OCI-LY1 (cell line): ENCODE measurements at regions not wholly inside any gene's neighbourhood (a gene's known extent, or its start where the extent isn't known, plus 50 kb on each side); places are given as distances from the start of the nearest gene placed in this dataset.

Experiments
- H2AFZ ChIP-seq: fragments of 200-600 bp; sonication (generic), shearing (Covaris generic); 2 replicates; pipeline ENCODE4 v1.6.0; 2014; ENCODE audit warnings: antibody characterized with exemption, mild to moderate bottlenecking, low read length
- H3F3A ChIP-seq: fragments of 200-600 bp; sonication (generic), shearing (Covaris generic); 2 replicates; pipeline ENCODE4 v1.6.0; 2014; ENCODE audit warnings: mild to moderate bottlenecking, antibody characterized with exemption, low read length, moderate library complexity; ENCODE audit not compliant: insufficient read depth
- H3K27ac ChIP-seq: fragments of 200-600 bp; sonication (generic); 2 replicates; pipeline ENCODE4 v1.5.1; 2014; ENCODE audit warnings: low read length, mixed run types, mild to moderate bottlenecking, low read depth; ENCODE audit not compliant: poor library complexity, severe bottlenecking
- H3K27me3 ChIP-seq: fragments of 200-600 bp; sonication (generic); 2 replicates; pipeline ENCODE4 v1.6.0; 2014; ENCODE audit warnings: antibody characterized with exemption, mild to moderate bottlenecking, low read length, moderate library complexity; ENCODE audit not compliant: insufficient read depth
- H3K36me3 ChIP-seq: fragments of 200-600 bp; sonication (generic); 2 replicates; pipeline ENCODE4 v1.6.1; 2014; ENCODE audit warnings: mild to moderate bottlenecking, antibody characterized with exemption, low read length, moderate library complexity, mixed read lengths; ENCODE audit not compliant: insufficient read depth
- H3K4me1 ChIP-seq: fragments of 200-600 bp; sonication (generic); 2 replicates; pipeline ENCODE4 v1.5.1; 2014; ENCODE audit warnings: mild to moderate bottlenecking, low read length, moderate library complexity; ENCODE audit not compliant: insufficient read depth, severe bottlenecking
- H3K4me2 ChIP-seq: fragments of 200-600 bp; sonication (generic), shearing (Covaris generic); 2 replicates; pipeline ENCODE4 v1.6.1; 2014; ENCODE audit warnings: low read length
- H3K4me3 ChIP-seq: fragments of 200-600 bp; sonication (generic); 2 replicates; pipeline ENCODE4 v1.5.1; 2014; ENCODE audit warnings: low read length, low read depth, mild to moderate bottlenecking, mixed read lengths; ENCODE audit not compliant: poor library complexity, severe bottlenecking
- H3K79me2 ChIP-seq: fragments of 200-600 bp; shearing (Covaris generic); 2 replicates; pipeline ENCODE4 v1.6.1; 2016; ENCODE audit warnings: mixed run types, low read length, mixed read lengths; ENCODE audit not compliant: insufficient read depth
- H3K9ac ChIP-seq: fragments of 200-600 bp; sonication (generic), shearing (Covaris generic); 2 replicates; pipeline ENCODE4 v1.6.1; 2014; ENCODE audit warnings: mild to moderate bottlenecking, low read length, mixed read lengths
- H3K9me2 ChIP-seq: fragments of 200-600 bp; sonication (generic), shearing (Covaris generic); 2 replicates; pipeline ENCODE4 v1.6.1; 2014; ENCODE audit warnings: low read depth, mild to moderate bottlenecking, low read length, mixed read lengths
- H3K9me3 ChIP-seq: fragments of 200-600 bp; shearing (Covaris generic); 2 replicates; pipeline ENCODE4 v1.6.1; 2014; ENCODE audit warnings: low read length, mixed read lengths
- H4K20me1 ChIP-seq: fragments of 200-600 bp; sonication (generic), shearing (Covaris generic); 2 replicates; pipeline ENCODE4 v1.6.0; 2016; ENCODE audit warnings: mild to moderate bottlenecking, low read length; ENCODE audit not compliant: insufficient read depth
- CTCF ChIP-seq: fragments of 200-600 bp; sonication (generic), shearing (Covaris generic); IDR thresholded peaks from 2 replicates; pipeline ENCODE4 v1.5.1; 2017; ENCODE audit warnings: mild to moderate bottlenecking, antibody characterized with exemption, low read length, moderate library complexity, mixed read lengths
- EZH2 ChIP-seq: fragments of 200-600 bp; sonication (generic), shearing (Covaris generic); IDR thresholded peaks from 2 replicates; pipeline ENCODE4 v1.8.0; 2017; ENCODE audit warnings: borderline replicate concordance, mixed run types, mild to moderate bottlenecking, antibody characterized with exemption, low read length, moderate library complexity, mixed read lengths

GRCh38 chr11:22926341-22926740, 66.1 kb upstream of the CCDC179 start:
- no peak overlapping the region for H3K27ac ChIP-seq
- no peaks in the 10 kb centered on the region for H3K9me2 ChIP-seq
- no peak for TF ChIP-seq EZH2
- no peak for TF ChIP-seq CTCF
- H3K9me3 ChIP-seq, result no peaks in the 10 kb centered on the region
- no peaks in the 10 kb centered on the region; the same call in 1 of the 2 replicates for H3K79me2 ChIP-seq
- H3K4me3 ChIP-seq, result no peak overlapping the region
- no peaks in the 10 kb centered on the region for H3K4me1 ChIP-seq
- no peak overlapping the region for H3K9ac ChIP-seq
- no peaks in the 10 kb centered on the region for H3K27me3 ChIP-seq
- no peaks in the 10 kb centered on the region for H4K20me1 ChIP-seq
- H2AFZ ChIP-seq, result no peak overlapping the region
- H3K36me3 ChIP-seq, result no peaks in the 10 kb centered on the region
- H3F3A ChIP-seq, result no peaks in the 10 kb centered on the region
- H3K4me2 ChIP-seq, result no peak overlapping the region

- no peak overlapping the region for H3K4me3 ChIP-seq
- no peak overlapping the region for H2AFZ ChIP-seq
- H3K9me3 ChIP-seq, result no peaks in the 10 kb centered on the region
- no peaks in the 10 kb centered on the region for H3K27me3 ChIP-seq
- H3K27ac ChIP-seq, result no peak overlapping the region
- no peaks in the 10 kb centered on the region for H3F3A ChIP-seq
- H3K9ac ChIP-seq, result no peak overlapping the region
- H4K20me1 ChIP-seq, result no peaks in the 10 kb centered on the region
- no peaks in the 10 kb centered on the region; the same call in 1 of the 2 replicates for H3K79me2 ChIP-seq
- H3K4me1 ChIP-seq, result no peaks in the 10 kb centered on the region
- no peaks in the 10 kb centered on the region for H3K9me2 ChIP-seq
- TF ChIP-seq EZH2 (no peak), CTCF (no peak)
- no peaks in the 10 kb centered on the region for H3K36me3 ChIP-seq
- H3K4me2 ChIP-seq, result no peak overlapping the region
These were observed 67.5 kb upstream of the CCDC179 start for GRCh38 chr11:22927793-22928192.

- H3K4me1 ChIP-seq, result no peaks in the 10 kb centered on the region
- no peaks in the 10 kb centered on the region for H3K27me3 ChIP-seq
- no peaks in the 10 kb centered on the region; the same call in 1 of the 2 replicates for H3K79me2 ChIP-seq
- TF ChIP-seq CTCF (peak; percentile 43), EZH2 (no peak)
- no peak overlapping the region for H2AFZ ChIP-seq
- no peak overlapping the region for H3K4me3 ChIP-seq
- no peak overlapping the region for H3K9ac ChIP-seq
- H3F3A ChIP-seq, result no peaks in the 10 kb centered on the region
- no peaks in the 10 kb centered on the region for H3K36me3 ChIP-seq
- H4K20me1 ChIP-seq, result no peaks in the 10 kb centered on the region
- no peak overlapping the region for H3K27ac ChIP-seq
- no peaks in the 10 kb centered on the region for H3K9me3 ChIP-seq
- H3K4me2 ChIP-seq, result no peak overlapping the region
- H3K9me2 ChIP-seq, result no peaks in the 10 kb centered on the region
These were observed 68.1 kb upstream of the CCDC179 start for GRCh38 chr11:22928207-22928917.
